Fibroblast of the aortic adventitia (primary cell): ENCODE measurements at regions not wholly inside any gene's neighbourhood (a gene's known extent, or its start where the extent isn't known, plus 50 kb on each side); places are given as distances from the start of the nearest gene placed in this dataset.

Experiments
- DNase-seq: peaks from one replicate; pipeline ENCODE4 v3.0.0-alpha.2; 2010; ENCODE audit warnings: low read depth
- H3K4me3 ChIP-seq: 2 replicates; pipeline ENCODE4 v1.5.1; 2011; ENCODE audit warnings: low read depth, mild to moderate bottlenecking, control low read depth, low read length, moderate library complexity
- CTCF ChIP-seq: IDR thresholded peaks from 2 replicates; pipeline ENCODE4 v1.5.1; 2011; ENCODE audit warnings: mild to moderate bottlenecking, low read length, control low read depth, inconsistent platforms; ENCODE audit not compliant: insufficient read depth

- no peak for DNase-seq
- no peak for TF ChIP-seq CTCF
- H3K4me3 ChIP-seq: no peak overlapping the region
Observed at GRCh38 chr9:84189904-84190303, 150.7 kb downstream of the SLC28A3 start.

GRCh38 chr9:84190411-84190810, 150.1 kb downstream of the SLC28A3 start:
- DNase-seq: no peak

GRCh38 chr9:84206801-84207370, 133.7 kb downstream of the SLC28A3 start:
- TF ChIP-seq CTCF: no peak
- no peak overlapping the region for H3K4me3 ChIP-seq

More at GRCh38 chr9:84190411-84190810, 150.1 kb downstream of the SLC28A3 start:
- no peak for TF ChIP-seq CTCF
- no peak overlapping the region for H3K4me3 ChIP-seq

GRCh38 chr9:84207491-84207951, 133.0 kb downstream of the SLC28A3 start:
- no peak for DNase-seq
- H3K4me3 ChIP-seq: no peak overlapping the region

More at GRCh38 chr9:84206801-84207370, 133.7 kb downstream of the SLC28A3 start:
- no peak for DNase-seq

GRCh38 chr9:84212246-84212645, 128.3 kb downstream of the SLC28A3 start:
- DNase-seq: no peak
- H3K4me3 ChIP-seq: no peak overlapping the region
- no peak for TF ChIP-seq CTCF

More at GRCh38 chr9:84207491-84207951, 133.0 kb downstream of the SLC28A3 start:
- TF ChIP-seq CTCF: no peak

GRCh38 chr9:84212982-84213381, 127.6 kb downstream of the SLC28A3 start:
- DNase-seq: no peak
- no peak for TF ChIP-seq CTCF
- H3K4me3 ChIP-seq: no peak overlapping the region

GRCh38 chr9:84216151-84216550, 124.4 kb downstream of the SLC28A3 start:
- TF ChIP-seq CTCF: no peak
- no peak overlapping the region for H3K4me3 ChIP-seq
- DNase-seq: no peak
